GM13976 (cell line): ENCODE measurements at regions not wholly inside any gene's neighbourhood (a gene's known extent, or its start where the extent isn't known, plus 50 kb on each side); places are given as distances from the start of the nearest gene placed in this dataset.

Experiments used
- DNase-seq: peaks from one replicate; pipeline ENCODE4 v3.0.0; 2012; ENCODE audit warnings: low spot score
- in situ Hi-C: fragments of 300-500 bp; cut with MboI; formaldehyde crosslinking; loops from one replicate; pipeline ENCODE4 v1.12.0; 2022; ENCODE audit warnings: low sequenced_read_pairs, mixed read lengths, inconsistent platforms; ENCODE audit not compliant: unreplicated experiment
- TF ChIP-seq, protein P1 (sequence below): IDR thresholded peaks from 2 replicates; pipeline ENCODE4 v1.5.1; 2012; ENCODE audit warnings: borderline replicate concordance, mild to moderate bottlenecking; ENCODE audit not compliant: insufficient read depth; ENCODE audit errors: extremely low read depth, missing control alignments, control extremely low read depth

DNA sequence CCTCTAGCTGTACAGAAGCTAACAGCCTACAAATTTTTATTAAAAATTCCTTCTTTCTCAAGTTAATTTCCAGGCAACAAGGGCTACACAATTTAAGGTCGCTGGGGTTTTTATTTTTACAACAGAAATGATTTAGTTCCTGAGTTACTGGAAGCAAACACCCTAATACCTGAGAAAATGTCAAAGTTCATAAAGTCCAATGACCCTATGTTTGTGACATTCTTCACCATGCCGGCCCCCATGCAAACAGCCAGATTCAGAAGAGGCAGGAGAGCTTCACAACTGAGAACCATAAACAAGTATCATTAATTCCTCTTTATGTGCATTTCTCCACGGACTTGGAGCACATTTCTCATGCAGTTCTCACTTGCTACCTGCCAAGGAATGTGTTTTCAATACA lies 236.2 kb upstream of the EGLN3 start:
- no peak for DNase-seq
- TF ChIP-seq, protein P1, sequence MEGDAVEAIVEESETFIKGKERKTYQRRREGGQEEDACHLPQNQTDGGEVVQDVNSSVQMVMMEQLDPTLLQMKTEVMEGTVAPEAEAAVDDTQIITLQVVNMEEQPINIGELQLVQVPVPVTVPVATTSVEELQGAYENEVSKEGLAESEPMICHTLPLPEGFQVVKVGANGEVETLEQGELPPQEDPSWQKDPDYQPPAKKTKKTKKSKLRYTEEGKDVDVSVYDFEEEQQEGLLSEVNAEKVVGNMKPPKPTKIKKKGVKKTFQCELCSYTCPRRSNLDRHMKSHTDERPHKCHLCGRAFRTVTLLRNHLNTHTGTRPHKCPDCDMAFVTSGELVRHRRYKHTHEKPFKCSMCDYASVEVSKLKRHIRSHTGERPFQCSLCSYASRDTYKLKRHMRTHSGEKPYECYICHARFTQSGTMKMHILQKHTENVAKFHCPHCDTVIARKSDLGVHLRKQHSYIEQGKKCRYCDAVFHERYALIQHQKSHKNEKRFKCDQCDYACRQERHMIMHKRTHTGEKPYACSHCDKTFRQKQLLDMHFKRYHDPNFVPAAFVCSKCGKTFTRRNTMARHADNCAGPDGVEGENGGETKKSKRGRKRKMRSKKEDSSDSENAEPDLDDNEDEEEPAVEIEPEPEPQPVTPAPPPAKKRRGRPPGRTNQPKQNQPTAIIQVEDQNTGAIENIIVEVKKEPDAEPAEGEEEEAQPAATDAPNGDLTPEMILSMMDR: no peak
- in situ Hi-C loops: no loop called here

DNA sequence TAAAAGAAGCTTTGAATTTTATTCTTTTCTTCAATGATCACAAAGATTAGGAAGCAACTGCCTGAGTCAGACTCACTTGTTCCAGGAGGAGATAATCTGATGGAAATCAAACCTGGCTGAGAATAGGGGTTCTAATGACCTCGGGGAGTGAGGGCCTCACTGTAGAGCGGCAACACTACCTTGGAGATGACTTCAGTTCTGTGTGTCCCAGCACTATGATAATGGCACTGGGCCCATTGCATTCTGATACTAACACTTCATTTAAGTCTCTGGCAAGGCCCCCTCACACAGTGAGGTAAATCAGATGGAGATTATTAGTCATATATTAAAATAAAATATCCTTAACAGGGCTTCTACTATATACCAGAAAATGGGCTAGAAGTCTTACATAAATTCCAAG lies 233.3 kb upstream of the EGLN3 start:
- in situ Hi-C loops: no loop called here
- no peak for DNase-seq
- TF ChIP-seq, protein P1: no peak

DNA sequence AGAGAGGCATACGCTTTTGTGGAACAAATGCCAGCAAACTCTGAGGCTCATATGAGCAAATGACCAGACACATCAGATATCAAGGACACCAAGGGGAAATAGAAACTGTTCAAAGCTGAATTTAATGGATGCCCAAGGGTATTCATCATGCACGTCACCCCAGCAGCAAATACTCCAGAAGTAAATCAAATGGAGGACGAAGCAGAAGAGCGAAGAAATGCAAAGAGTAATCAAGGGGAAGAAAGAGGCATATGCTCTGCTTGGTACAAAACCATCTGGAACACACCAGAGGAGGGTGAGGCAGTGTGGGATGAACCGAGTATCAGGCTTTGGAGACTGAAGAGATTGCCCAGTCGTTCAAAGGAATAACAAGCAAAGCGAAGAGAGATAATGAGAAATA lies 232.6 kb upstream of the EGLN3 start:
- in situ Hi-C loops: no loop called here
- DNase-seq: no peak
- TF ChIP-seq, protein P1: no peak

DNA sequence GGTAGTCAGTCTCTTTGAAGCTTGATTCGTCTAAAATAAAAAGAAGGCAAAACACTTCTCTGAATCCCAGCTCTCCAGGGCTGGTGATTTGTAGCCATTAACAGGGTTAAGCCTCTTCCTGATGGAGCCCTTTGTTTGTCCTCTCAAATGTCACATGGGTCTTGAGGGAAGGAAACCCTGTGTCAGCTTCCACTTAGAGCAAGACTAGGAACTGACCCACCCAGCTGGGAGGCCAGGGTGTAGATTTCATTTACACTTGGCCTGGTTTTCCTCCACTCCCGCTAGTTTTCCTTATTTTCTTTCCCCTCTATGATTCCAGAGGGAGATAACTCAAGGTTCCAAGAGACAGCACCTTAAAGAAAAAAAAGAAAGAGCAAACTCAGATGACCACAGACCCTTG lies 230.5 kb upstream of the EGLN3 start:
- DNase-seq: no peak
- in situ Hi-C loops: no loop called here
- TF ChIP-seq, protein P1: no peak

DNA sequence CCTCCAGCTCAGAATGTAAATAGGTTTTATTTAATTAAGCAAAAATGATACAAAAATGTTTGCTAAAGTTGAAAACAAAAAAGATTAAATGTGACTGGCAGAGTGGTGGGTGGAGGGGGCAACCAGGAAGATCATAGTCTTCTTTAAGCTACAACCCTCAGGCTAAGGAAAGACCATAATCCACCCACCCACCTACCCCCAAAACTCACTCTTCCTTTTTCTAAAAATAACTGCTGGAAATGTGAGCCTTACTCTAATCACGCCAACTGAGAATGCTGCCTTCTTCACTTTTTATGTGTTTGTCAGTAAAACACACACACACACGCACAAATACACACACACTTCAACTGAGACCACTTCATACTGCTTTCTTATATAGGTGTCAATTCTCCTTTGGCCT lies 230.0 kb upstream of the EGLN3 start:
- no peak for DNase-seq
- in situ Hi-C loops: no loop called here
- TF ChIP-seq, protein P1: no peak

DNA sequence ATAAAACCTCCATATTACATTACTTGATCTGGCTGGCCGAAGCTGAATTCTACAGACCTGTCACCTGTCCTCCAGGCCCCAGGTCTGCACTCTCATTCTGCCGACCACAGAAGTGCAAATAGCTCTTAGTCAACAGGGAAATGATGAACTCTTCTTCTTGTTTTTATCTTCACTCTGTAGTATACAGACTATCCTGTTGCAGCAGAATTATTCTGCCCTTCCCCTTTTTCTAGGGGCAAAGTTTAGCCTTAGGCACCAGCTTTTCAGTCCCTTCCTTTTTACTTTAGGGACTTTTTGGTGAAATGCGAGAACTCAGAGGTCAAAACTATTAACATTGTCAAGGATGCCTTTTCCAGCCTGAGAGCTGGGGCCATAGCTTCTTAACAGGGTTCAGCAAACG lies 229.6 kb upstream of the EGLN3 start:
- in situ Hi-C loops: no loop called here
- no peak for DNase-seq
- TF ChIP-seq, protein P1: no peak

DNA sequence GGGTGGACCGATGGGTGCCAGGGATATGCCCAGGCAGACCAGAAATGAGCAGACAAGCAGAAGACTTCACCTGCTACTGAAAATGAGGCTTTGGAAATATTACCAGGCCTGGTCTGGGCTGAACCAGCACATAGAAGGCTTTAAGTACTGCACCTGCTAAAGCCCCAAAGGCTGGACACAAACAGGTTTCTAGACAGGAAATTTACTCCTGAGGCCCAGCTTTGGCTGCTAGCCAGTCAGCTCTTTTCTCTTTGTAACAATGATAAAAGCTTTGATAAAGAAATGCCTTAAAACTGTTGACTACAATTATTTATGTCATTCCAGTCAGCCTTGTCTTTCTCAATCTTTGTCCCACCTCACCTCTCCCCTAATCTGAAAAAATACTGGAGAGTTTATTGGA lies 228.9 kb upstream of the EGLN3 start:
- in situ Hi-C loops: no loop called here
- TF ChIP-seq, protein P1: no peak
- no peak for DNase-seq
